Loucy (cell line): ENCODE measurements at regions not wholly inside any gene's neighbourhood (a gene's known extent, or its start where the extent isn't known, plus 50 kb on each side); places are given as distances from the start of the nearest gene placed in this dataset.

ENCODE experiments used
- H2AFZ ChIP-seq: fragments of 200-600 bp; sonication (generic); 2 replicates; pipeline ENCODE4 v1.6.0; 2016; ENCODE audit warnings: antibody characterized with exemption, mild to moderate bottlenecking, low read length, moderate library complexity
- H3F3A ChIP-seq: fragments of 200-600 bp; 2 replicates; pipeline ENCODE4 v1.6.0; 2016; ENCODE audit warnings: antibody characterized with exemption, low read depth, mild to moderate bottlenecking
- H3K27me3 ChIP-seq: fragments of 200-600 bp; sonication (generic); 2 replicates; pipeline ENCODE4 v1.6.1; 2014; ENCODE audit warnings: low read length, mild to moderate bottlenecking; ENCODE audit not compliant: insufficient read depth, poor library complexity, severe bottlenecking
- H3K36me3 ChIP-seq: fragments of 200-600 bp; sonication (generic); 2 replicates; pipeline ENCODE4 v1.6.1; 2016; ENCODE audit warnings: low read length; ENCODE audit not compliant: insufficient read depth
- H3K4me1 ChIP-seq: fragments of 200-600 bp; sonication (generic); 2 replicates; pipeline ENCODE4 v1.5.1; 2014; ENCODE audit warnings: low read length, mild to moderate bottlenecking; ENCODE audit not compliant: insufficient read depth, poor library complexity, severe bottlenecking
- H3K4me2 ChIP-seq: fragments of 200-600 bp; sonication (generic); 2 replicates; pipeline ENCODE4 v1.6.0; 2014; ENCODE audit warnings: antibody characterized with exemption, low read length, low read depth, mild to moderate bottlenecking; ENCODE audit not compliant: poor library complexity, severe bottlenecking
- H3K4me3 ChIP-seq: fragments of 200-600 bp; sonication (generic); 2 replicates; pipeline ENCODE4 v1.5.1; 2014; ENCODE audit warnings: low read length, mild to moderate bottlenecking, mixed read lengths; ENCODE audit not compliant: poor library complexity, severe bottlenecking
- H3K79me2 ChIP-seq: fragments of 200-600 bp; sonication (generic); 2 replicates; pipeline ENCODE4 v1.6.1; 2014; ENCODE audit warnings: low read length; ENCODE audit not compliant: insufficient read depth
- H3K9ac ChIP-seq: fragments of 200-600 bp; sonication (generic); 2 replicates; pipeline ENCODE4 v1.6.0; 2014; ENCODE audit warnings: mild to moderate bottlenecking, low read depth, low read length, moderate library complexity; ENCODE audit not compliant: poor library complexity, severe bottlenecking
- H3K9me2 ChIP-seq: fragments of 200-600 bp; sonication (generic); replicated peaks from 2 replicates; pipeline ENCODE4 v1.6.1; 2016; ENCODE audit warnings: low read depth, low read length, mixed read lengths
- H3K9me3 ChIP-seq: fragments of 200-600 bp; sonication (generic); 2 replicates; pipeline ENCODE4 v1.6.1; 2014; ENCODE audit warnings: mild to moderate bottlenecking, antibody characterized with exemption, low read length, low read depth; ENCODE audit not compliant: insufficient read depth
- H4K20me1 ChIP-seq: fragments of 200-600 bp; sonication (generic); 2 replicates; pipeline ENCODE4 v1.6.0; 2014; ENCODE audit warnings: antibody characterized with exemption, low read length, mild to moderate bottlenecking; ENCODE audit not compliant: insufficient read depth, poor library complexity, severe bottlenecking
- CTCF ChIP-seq: fragments of 200-600 bp; sonication (generic); conservative IDR thresholded peaks from 2 replicates; pipeline ENCODE4 v1.5.1; 2014; ENCODE audit warnings: mild to moderate bottlenecking, antibody characterized with exemption, low read length
- EZH2phosphoT487 ChIP-seq: fragments of 200-600 bp; IDR thresholded peaks from 2 replicates; pipeline ENCODE4 v1.6.1; 2018; ENCODE audit warnings: antibody characterized with exemption, mild to moderate bottlenecking, moderate library complexity, borderline replicate concordance

- H2AFZ ChIP-seq = no peak overlapping the region
- no peak overlapping the region for H3K9ac ChIP-seq
- H3K36me3 ChIP-seq = no peaks in the 10 kb centered on the region
- H3K4me3 ChIP-seq = no peak overlapping the region
- no peaks in the 10 kb centered on the region for H4K20me1 ChIP-seq
- H3K27me3 ChIP-seq = no peaks in the 10 kb centered on the region
- no peaks in the 10 kb centered on the region for H3K9me2 ChIP-seq
- H3K4me2 ChIP-seq = no peak overlapping the region
- no peaks in the 10 kb centered on the region for H3K79me2 ChIP-seq
- H3F3A ChIP-seq = no peaks in the 10 kb centered on the region
- no peaks in the 10 kb centered on the region for H3K9me3 ChIP-seq
- TF ChIP-seq CTCF (no peak), EZH2phosphoT487 (no peak)
- H3K4me1 ChIP-seq = no peaks in the 10 kb centered on the region
Measured at GRCh38 chr14:98859301-98859700, 412.7 kb downstream of the BCL11B start.

- Histone ChIP-seq H3K4me3 (no peak overlapping the region), H2AFZ (no peak overlapping the region), H3K27me3 (no peaks in the 10 kb centered on the region), H3K4me2 (no peak overlapping the region), H3K4me1 (no peaks in the 10 kb centered on the region), H3K9ac (no peak overlapping the region), H3K9me2 (no peaks in the 10 kb centered on the region), H3K9me3 (no peaks in the 10 kb centered on the region), H4K20me1 (no peaks in the 10 kb centered on the region), H3K79me2 (no peaks in the 10 kb centered on the region), H3F3A (no peaks in the 10 kb centered on the region), H3K36me3 (no peaks in the 10 kb centered on the region)
- no peak for TF ChIP-seq EZH2phosphoT487
- TF ChIP-seq CTCF = no peak
Measured at GRCh38 chr14:98864211-98864610, 407.8 kb downstream of the BCL11B start.

GRCh38 chr14:98867146-98867545 lies 404.9 kb downstream of the BCL11B start:
- H3K79me2 ChIP-seq = no peaks in the 10 kb centered on the region
- no peaks in the 10 kb centered on the region for H4K20me1 ChIP-seq
- no peaks in the 10 kb centered on the region for H3K27me3 ChIP-seq
- no peak overlapping the region for H3K4me2 ChIP-seq
- H3K9me2 ChIP-seq = no peaks in the 10 kb centered on the region
- H3K4me3 ChIP-seq = no peak overlapping the region
- no peak for TF ChIP-seq CTCF
- TF ChIP-seq EZH2phosphoT487 = no peak
- H3K36me3 ChIP-seq = no peaks in the 10 kb centered on the region
- no peak overlapping the region for H3K9ac ChIP-seq
- no peaks in the 10 kb centered on the region for H3F3A ChIP-seq
- H3K9me3 ChIP-seq = no peaks in the 10 kb centered on the region
- no peaks in the 10 kb centered on the region for H3K4me1 ChIP-seq
- H2AFZ ChIP-seq = no peak overlapping the region
